ENCODE measurements at regions not wholly inside any gene's neighbourhood (a gene's known extent, or its start where the extent isn't known, plus 50 kb on each side); places are given as distances from the start of the nearest gene placed in this dataset.

DNA sequence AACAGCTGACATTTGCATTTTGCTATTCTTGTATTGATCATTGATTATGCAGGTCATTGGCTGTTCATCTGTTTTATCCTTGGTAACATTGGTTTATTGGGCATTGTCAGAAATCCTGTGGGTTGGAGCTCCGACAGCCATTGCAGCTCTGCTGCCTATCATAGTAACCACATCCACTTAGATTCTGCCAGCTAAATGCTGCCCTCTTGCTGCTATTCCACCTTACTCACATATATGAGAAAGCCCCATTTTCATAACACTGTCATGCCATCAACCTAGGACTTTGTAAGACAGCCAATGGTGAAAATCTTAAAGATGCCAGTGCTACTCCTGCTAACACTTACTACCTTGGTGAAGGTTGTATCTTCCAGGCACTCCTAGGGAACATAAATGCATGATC lies 187.3 kb upstream of the CXCL13 start:
- no peak overlapping the region for H3K27ac ChIP-seq (ENCODE audit: low read depth, low read length)
- H3K27me3 Mint-ChIP-seq = peaks cover 3 to 5% of the 10 kb centered on the region in 2 donors
- H3K36me3 ChIP-seq (ENCODE audit: insufficient read depth, low read length) = no peaks in the 10 kb centered on the region
- no peaks in the 10 kb centered on the region for H3K4me1 ChIP-seq (ENCODE audit: insufficient read depth, low read length)
- no peaks in the 10 kb centered on the region for H3K9me3 ChIP-seq (ENCODE audit: control insufficient read depth in 1 of 2, low read length in 2 of 2)
- H3K4me1 Mint-ChIP-seq = peaks cover 0 to 3% (median 0%) of the 10 kb centered on the region in 4 donors
- H3K27ac Mint-ChIP-seq = no peak overlapping the region
- intact Hi-C loops (cut with micrococcal nuclease) = no loop called here
- no peaks in the 10 kb centered on the region for H3K36me3 Mint-ChIP-seq
- ChIA-PET CTCF (ENCODE audit: partially characterized antibody) (interaction anchor here (0.8 to 2.2 kb wide), 3 partner anchors 8 to 15 kb away, joined by 4 to 7 read pairs (median 5); no protein-coding TSS in a partner anchor), POLR2A (ENCODE audit: partially characterized antibody) (no interaction called here)
- no peaks in the 10 kb centered on the region for H3K27me3 ChIP-seq (ENCODE audit: insufficient read depth, low read length)
- no peak for DNase-seq
- H3K4me3 Mint-ChIP-seq = no peak overlapping the region
- H3K4me3 ChIP-seq (ENCODE audit: low read length in 2 of 2) = no peak overlapping the region
- H3K9me3 Mint-ChIP-seq = no peaks in the 10 kb centered on the region

DNA sequence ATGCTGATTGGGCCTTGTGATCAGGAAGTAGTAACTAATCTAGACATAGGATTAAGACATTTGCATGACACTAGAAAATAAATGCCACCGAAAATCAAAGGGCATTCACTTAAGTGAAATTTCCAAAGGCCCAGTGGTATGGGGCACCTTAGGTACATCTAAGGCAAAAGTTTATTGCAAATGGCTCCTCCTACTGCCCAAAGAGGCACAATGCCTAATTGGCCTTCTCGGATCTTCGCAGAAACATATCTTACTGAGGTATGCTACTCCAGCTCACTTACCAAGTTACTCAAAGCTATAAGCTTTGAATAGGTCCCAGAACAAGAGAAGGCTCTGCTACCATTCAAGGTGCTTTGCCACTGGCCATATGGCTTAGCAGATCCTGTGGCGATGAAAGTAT lies 174.8 kb upstream of the CXCL13 start:
- Mint-ChIP-seq H3K4me3 (no peak overlapping the region), H3K27ac (no peak overlapping the region), H3K27me3 (no peaks in the 10 kb centered on the region), H3K9me3 (no peaks in the 10 kb centered on the region), H3K36me3 (no peaks in the 10 kb centered on the region), H3K4me1 (peaks cover 0 to 11% (median 5%) of the 10 kb centered on the region in 4 donors)
- ChIA-PET CTCF (ENCODE audit: partially characterized antibody) (no interaction called here), POLR2A (ENCODE audit: partially characterized antibody) (no interaction called here)
- no peaks in the 10 kb centered on the region for H3K36me3 ChIP-seq (ENCODE audit: insufficient read depth, low read length)
- intact Hi-C loops (cut with micrococcal nuclease) = loop anchor here (5.0 kb wide), 1 partner anchor 919 kb away; no protein-coding TSS in a partner anchor
- H3K4me1 ChIP-seq (ENCODE audit: insufficient read depth, low read length) = peaks cover 3% of the 10 kb centered on the region
- no peak overlapping the region for H3K4me3 ChIP-seq (ENCODE audit: low read length in 2 of 2)
- no peaks in the 10 kb centered on the region for H3K27me3 ChIP-seq (ENCODE audit: insufficient read depth, low read length)
- H3K9me3 ChIP-seq (ENCODE audit: control insufficient read depth in 1 of 2, low read length in 2 of 2) = no peaks in the 10 kb centered on the region
- no peak for DNase-seq
- no peak overlapping the region for H3K27ac ChIP-seq (ENCODE audit: low read depth, low read length)

DNA sequence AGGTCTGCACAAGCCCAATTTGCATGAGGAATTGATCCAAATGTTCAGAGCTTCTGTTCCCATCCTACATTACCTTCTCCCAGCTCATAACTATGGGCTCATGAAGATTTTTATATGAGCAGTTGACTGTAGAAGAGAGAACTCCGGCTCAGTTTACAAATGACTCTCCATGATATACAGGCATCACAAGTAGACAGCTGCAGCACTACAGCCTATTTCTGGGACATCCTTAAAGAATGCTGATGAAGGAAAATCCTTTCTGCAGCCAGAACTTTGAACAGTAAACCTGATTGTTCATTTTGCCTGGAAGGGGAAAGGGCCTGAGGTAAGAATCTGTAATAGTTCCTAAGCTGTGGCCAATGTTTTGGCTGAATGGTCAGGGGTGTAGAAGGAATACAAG lies 174.1 kb upstream of the CXCL13 start:
- POLR2A ChIA-PET (ENCODE audit: partially characterized antibody) = no interaction called here
- H3K9me3 ChIP-seq (ENCODE audit: control insufficient read depth in 1 of 2, low read length in 2 of 2) = no peaks in the 10 kb centered on the region
- intact Hi-C loops (cut with micrococcal nuclease) = loop anchor here (5.0 kb wide), 1 partner anchor 919 kb away; no protein-coding TSS in a partner anchor

DNA sequence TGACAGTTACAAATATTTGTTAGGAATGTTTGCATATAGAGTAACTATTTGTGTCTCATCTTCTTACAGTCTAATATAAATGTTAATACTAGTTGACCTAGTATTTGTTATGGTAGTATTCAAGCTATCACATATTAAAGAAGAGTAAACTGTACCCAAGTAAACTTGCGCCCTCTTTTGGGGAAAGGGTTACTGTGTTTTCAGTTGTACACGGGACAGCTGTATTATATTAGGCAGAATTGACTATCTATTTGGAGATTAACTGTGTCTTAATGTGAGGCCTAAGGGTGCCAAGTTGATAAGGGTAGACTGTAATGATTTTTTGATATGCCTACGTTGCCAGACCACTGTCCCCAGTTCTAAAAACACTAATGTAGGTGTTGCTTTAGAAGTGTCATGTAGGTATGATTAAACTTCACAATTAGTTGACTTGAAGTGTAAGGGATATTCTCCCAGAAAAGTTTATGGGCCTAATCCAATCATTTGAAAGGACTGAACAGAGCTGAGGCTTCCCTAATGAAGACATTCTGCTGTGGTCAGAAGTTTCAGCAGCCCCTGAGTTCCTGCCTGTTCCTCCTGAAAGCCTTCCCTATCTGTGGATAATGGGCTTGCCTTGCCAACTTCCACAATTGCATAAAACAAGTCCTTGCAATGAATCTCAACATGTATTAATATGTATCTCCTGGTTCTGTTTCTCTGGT lies 172.8 kb upstream of the CXCL13 start:
- H3K27me3 ChIP-seq (ENCODE audit: insufficient read depth, low read length) = no peaks in the 10 kb centered on the region
- Mint-ChIP-seq H3K27me3 (no peaks in the 10 kb centered on the region), H3K36me3 (no peaks in the 10 kb centered on the region), H3K4me3 (no peak overlapping the region), H3K4me1 (peaks cover 0 to 11% (median 5%) of the 10 kb centered on the region in 4 donors), H3K9me3 (no peaks in the 10 kb centered on the region), H3K27ac (no peak overlapping the region)
- H3K36me3 ChIP-seq (ENCODE audit: insufficient read depth, low read length) = no peaks in the 10 kb centered on the region
- H3K27ac ChIP-seq (ENCODE audit: low read depth, low read length) = no peak overlapping the region
- ChIA-PET CTCF (ENCODE audit: partially characterized antibody) (interaction anchor here (0.9 to 3.4 kb wide), 5 partner anchors 10 to 48 kb away, joined by 3 to 13 read pairs (median 3); no protein-coding TSS in a partner anchor), POLR2A (ENCODE audit: partially characterized antibody) (no interaction called here)
- DNase-seq = no peak
- H3K4me3 ChIP-seq (ENCODE audit: low read length in 2 of 2) = no peak overlapping the region
- H3K4me1 ChIP-seq (ENCODE audit: insufficient read depth, low read length) = peaks cover 3% of the 10 kb centered on the region
- intact Hi-C loops (cut with micrococcal nuclease) = loop anchor here (5.0 kb wide), 1 partner anchor 921 kb away; no protein-coding TSS in a partner anchor
- H3K9me3 ChIP-seq (ENCODE audit: control insufficient read depth in 1 of 2, low read length in 2 of 2) = no peaks in the 10 kb centered on the region

More for the DNA sequence above, 174.1 kb upstream of the CXCL13 start:
- no peaks in the 10 kb centered on the region for H3K36me3 ChIP-seq (ENCODE audit: insufficient read depth, low read length)
- H3K27me3 ChIP-seq (ENCODE audit: insufficient read depth, low read length) = no peaks in the 10 kb centered on the region
- Mint-ChIP-seq H3K27me3 (no peaks in the 10 kb centered on the region), H3K27ac (no peak overlapping the region), H3K4me1 (peaks cover 0 to 11% (median 5%) of the 10 kb centered on the region in 4 donors), H3K4me3 (no peak overlapping the region), H3K36me3 (no peaks in the 10 kb centered on the region), H3K9me3 (no peaks in the 10 kb centered on the region)
- no peak for DNase-seq
- H3K4me3 ChIP-seq (ENCODE audit: low read length in 2 of 2) = no peak overlapping the region
- CTCF ChIA-PET (ENCODE audit: partially characterized antibody) = no interaction called here
- H3K27ac ChIP-seq (ENCODE audit: low read depth, low read length) = no peak overlapping the region
- peaks cover 3% of the 10 kb centered on the region for H3K4me1 ChIP-seq (ENCODE audit: insufficient read depth, low read length)

DNA sequence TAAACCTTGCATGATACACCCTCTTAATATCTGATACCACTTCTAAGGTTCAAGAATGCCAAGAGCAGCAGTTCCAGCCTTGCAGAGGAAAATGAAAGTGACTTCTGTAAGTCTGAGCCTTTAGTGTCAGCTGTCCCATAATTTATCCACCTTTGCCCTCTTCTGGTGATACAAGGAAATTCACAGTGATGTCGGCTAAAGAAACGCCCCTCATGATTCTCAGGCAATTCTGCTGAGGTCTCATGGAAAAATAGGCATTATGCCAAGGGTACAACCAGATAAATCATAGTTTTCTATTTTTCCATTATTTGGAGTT lies 172.2 kb upstream of the CXCL13 start:
- H3K4me3 Mint-ChIP-seq = no peak overlapping the region
- H3K27ac Mint-ChIP-seq = no peak overlapping the region
- no peaks in the 10 kb centered on the region for H3K27me3 ChIP-seq (ENCODE audit: insufficient read depth, low read length)
- H3K4me1 Mint-ChIP-seq = peaks cover 0 to 11% (median 5%) of the 10 kb centered on the region in 4 donors
- CTCF ChIA-PET (ENCODE audit: partially characterized antibody) = interaction anchor here (0.9 to 3.4 kb wide), 5 partner anchors 11 to 49 kb away, joined by 3 to 13 read pairs (median 3); no protein-coding TSS in a partner anchor
- H3K36me3 Mint-ChIP-seq = no peaks in the 10 kb centered on the region
- no peaks in the 10 kb centered on the region for H3K27me3 Mint-ChIP-seq
- no peak overlapping the region for H3K27ac ChIP-seq (ENCODE audit: low read depth, low read length)
- intact Hi-C loops (cut with micrococcal nuclease) = loop anchor here (5.0 kb wide), 1 partner anchor 921 kb away; no protein-coding TSS in a partner anchor
- H3K4me3 ChIP-seq (ENCODE audit: low read length in 2 of 2) = no peak overlapping the region
- peak in 4 of 5 donors; percentile 25 to 34 (median 30) for DNase-seq
- H3K36me3 ChIP-seq (ENCODE audit: insufficient read depth, low read length) = no peaks in the 10 kb centered on the region
- H3K9me3 Mint-ChIP-seq = no peaks in the 10 kb centered on the region
- POLR2A ChIA-PET (ENCODE audit: partially characterized antibody) = no interaction called here
- no peaks in the 10 kb centered on the region for H3K9me3 ChIP-seq (ENCODE audit: control insufficient read depth in 1 of 2, low read length in 2 of 2)
- H3K4me1 ChIP-seq (ENCODE audit: insufficient read depth, low read length) = peaks cover 3% of the 10 kb centered on the region

DNA sequence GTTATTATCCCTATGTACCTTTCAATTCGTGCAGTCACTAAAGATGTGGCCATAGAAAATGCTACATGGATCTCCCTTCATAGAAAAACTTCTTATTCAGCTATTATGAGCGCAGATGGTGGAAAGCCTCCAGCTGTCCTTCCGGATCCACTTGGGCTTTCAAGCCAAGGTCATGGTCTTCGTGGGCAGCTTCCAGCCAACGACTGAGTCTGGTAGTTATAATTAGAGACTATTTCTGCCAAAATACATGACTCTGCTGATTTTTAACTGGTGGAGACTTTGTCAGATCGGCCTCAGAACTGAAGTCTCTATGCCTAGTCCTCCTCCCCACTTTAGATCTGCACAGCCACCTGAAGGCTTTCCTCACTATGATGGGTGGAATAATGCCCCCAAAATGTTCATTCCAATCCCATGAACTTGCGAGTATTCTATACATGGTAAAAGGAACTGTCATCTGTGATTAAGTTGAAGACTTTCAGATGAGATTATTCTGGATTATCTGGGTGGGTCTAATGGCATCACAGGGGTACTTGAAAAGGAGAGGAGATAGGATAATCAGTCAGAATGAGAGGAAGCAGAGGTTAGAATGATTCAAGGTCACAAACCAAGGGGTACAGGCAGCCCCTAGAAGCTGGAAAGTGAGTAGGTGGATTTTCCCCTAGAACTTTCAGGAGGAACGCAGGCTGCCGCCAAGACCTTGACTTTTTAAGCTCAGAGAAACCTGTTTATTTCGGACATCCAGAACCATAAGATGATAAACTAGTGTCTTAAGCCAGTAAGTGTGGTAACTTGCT lies 171.1 kb upstream of the CXCL13 start:
- Mint-ChIP-seq H3K36me3 (no peaks in the 10 kb centered on the region), H3K27ac (no peak overlapping the region), H3K9me3 (no peaks in the 10 kb centered on the region), H3K27me3 (no peaks in the 10 kb centered on the region), H3K4me3 (no peak overlapping the region), H3K4me1 (peaks cover 0 to 11% (median 5%) of the 10 kb centered on the region in 4 donors)
- ChIA-PET CTCF (ENCODE audit: partially characterized antibody) (interaction anchor here (1.0 to 3.4 kb wide), 2 partner anchors 48 to 50 kb away, joined by 3 to 13 read pairs; no protein-coding TSS in a partner anchor), POLR2A (ENCODE audit: partially characterized antibody) (no interaction called here)
- H3K27me3 ChIP-seq (ENCODE audit: insufficient read depth, low read length) = no peaks in the 10 kb centered on the region
- no peak overlapping the region for H3K4me3 ChIP-seq (ENCODE audit: low read length in 2 of 2)
- H3K9me3 ChIP-seq (ENCODE audit: control insufficient read depth in 1 of 2, low read length in 2 of 2) = no peaks in the 10 kb centered on the region
- no peak overlapping the region for H3K27ac ChIP-seq (ENCODE audit: low read depth, low read length)
- DNase-seq = no peak
- peaks cover 3% of the 10 kb centered on the region for H3K4me1 ChIP-seq (ENCODE audit: insufficient read depth, low read length)
- intact Hi-C loops (cut with micrococcal nuclease) = loop anchor here (5.0 kb wide), 1 partner anchor 922 kb away; no protein-coding TSS in a partner anchor
- no peaks in the 10 kb centered on the region for H3K36me3 ChIP-seq (ENCODE audit: insufficient read depth, low read length)

DNA sequence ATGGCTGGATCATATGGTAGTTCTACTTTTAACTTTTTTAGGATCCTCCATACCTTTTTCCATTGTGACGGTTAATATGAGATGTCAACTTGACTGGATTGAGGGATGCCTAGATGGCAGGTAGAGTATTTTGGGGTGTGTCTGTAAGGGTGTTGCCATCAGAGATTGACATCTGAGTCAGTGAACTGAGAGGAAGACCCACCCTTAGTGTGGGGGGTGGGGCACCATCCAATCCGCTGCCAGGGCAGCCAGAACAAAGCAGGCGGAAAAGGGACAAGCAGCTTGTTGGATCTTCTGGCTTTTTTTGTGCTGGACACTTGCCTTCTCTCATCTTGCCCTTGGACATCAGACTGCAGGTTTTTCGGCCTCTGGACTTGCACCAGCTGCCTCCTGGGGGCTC lies 168.5 kb upstream of the CXCL13 start:
- no peak overlapping the region for H3K4me3 ChIP-seq (ENCODE audit: low read length in 2 of 2)
- Mint-ChIP-seq H3K4me1 (peaks cover 0 to 11% (median 5%) of the 10 kb centered on the region in 4 donors), H3K9me3 (peaks cover 0 to 2% (median 0%) of the 10 kb centered on the region in 8 donors), H3K27ac (no peak overlapping the region), H3K27me3 (peaks cover under 1 to 2% of the 10 kb centered on the region in 2 donors), H3K36me3 (no peaks in the 10 kb centered on the region), H3K4me3 (no peak overlapping the region)
- ChIA-PET CTCF (ENCODE audit: partially characterized antibody) (interaction anchor here (1.4 kb wide), 1 partner anchor 10 kb away, joined by 3 read pairs; no protein-coding TSS in a partner anchor), POLR2A (ENCODE audit: partially characterized antibody) (no interaction called here)
- no peaks in the 10 kb centered on the region for H3K9me3 ChIP-seq (ENCODE audit: control insufficient read depth in 1 of 2, low read length in 2 of 2)
- peaks cover 3% of the 10 kb centered on the region for H3K4me1 ChIP-seq (ENCODE audit: insufficient read depth, low read length)
- no peaks in the 10 kb centered on the region for H3K36me3 ChIP-seq (ENCODE audit: insufficient read depth, low read length)
- intact Hi-C loops (cut with micrococcal nuclease) = no loop called here
- H3K27me3 ChIP-seq (ENCODE audit: insufficient read depth, low read length) = no peaks in the 10 kb centered on the region
- DNase-seq = no peak
- no peak overlapping the region for H3K27ac ChIP-seq (ENCODE audit: low read depth, low read length)

All from CD4-positive, alpha-beta memory T cell (primary cell).